ENCODE measurements at regions not wholly inside any gene's neighbourhood (a gene's known extent, or its start where the extent isn't known, plus 50 kb on each side); places are given as distances from the start of the nearest gene placed in this dataset.

- Histone ChIP-seq H3K4me1 (ENCODE audit: insufficient read depth) (no peaks in the 10 kb centered on the region), H3F3A (replicated peaks; ENCODE audit: low read depth) (no peaks in the 10 kb centered on the region), H3K4me3 (no peak overlapping the region), H3K27me3 (ENCODE audit: insufficient read depth) (0 out of 2 replicates have a peak, but pooled peaks cover 3% of the 10 kb centered on the region), H4K20me1 (replicated peaks; ENCODE audit: insufficient read depth) (no peaks in the 10 kb centered on the region), H3K27ac (ENCODE audit: low read depth) (no peak overlapping the region), H3K9me2 (ENCODE audit: insufficient read depth) (no peaks in the 10 kb centered on the region), H2AFZ (peak overlapping the region; percentile 83), H3K79me2 (replicated peaks; ENCODE audit: insufficient read depth) (no peaks in the 10 kb centered on the region), H3K4me2 (no peak overlapping the region), H3K36me3 (ENCODE audit: insufficient read depth) (no peaks in the 10 kb centered on the region)
- H3K9me3 Mint-ChIP-seq, result no peaks in the 10 kb centered on the region; the same call in 2 of the 3 replicates
- H3K4me3 Mint-ChIP-seq, result no peak overlapping the region
- peaks cover 2% of the 10 kb centered on the region for H3K27me3 Mint-ChIP-seq (ENCODE audit: insufficient read depth, low read depth, poor library complexity)
- H3K36me3 Mint-ChIP-seq (ENCODE audit: low read depth), result no peaks in the 10 kb centered on the region; the same call in 2 of the 3 replicates
- ATAC-seq (no peak), DNase-seq (ENCODE audit: low spot score) (no peak)
- TF ChIP-seq JUNB (IDR thresholded peaks at IDR 0.05; ENCODE audit: unreplicated experiment) (no peak), ETS1 (IDR thresholded peaks at IDR 0.05) (no peak), EZH2phosphoT487 (IDR thresholded peaks at IDR 0.05; ENCODE audit: unreplicated experiment) (no peak), CREB1 (CRISPR knock-in tag; IDR thresholded peaks at IDR 0.05; ENCODE audit: low read depth) (no peak), CTCF (conservative IDR thresholded peaks at IDR 0.05; ENCODE audit: low read depth in 2 of 2) (no peak), ZNF114 (CRISPR knock-in tag; IDR thresholded peaks at IDR 0.05) (no peak), STAT1 (IDR thresholded peaks at IDR 0.05; ENCODE audit: unreplicated experiment) (no peak), ZNF331 (CRISPR knock-in tag; IDR thresholded peaks at IDR 0.05; ENCODE audit: low read depth) (no peak), EZH2 (IDR thresholded peaks at IDR 0.05; ENCODE audit: low read depth, unreplicated experiment) (no peak), NANOG (IDR thresholded peaks at IDR 0.05; ENCODE audit: borderline replicate concordance) (no peak), POLR2AphosphoS5 (IDR thresholded peaks at IDR 0.05; ENCODE audit: low read depth) (no peak)
- TF ChIP-seq, protein P1, sequence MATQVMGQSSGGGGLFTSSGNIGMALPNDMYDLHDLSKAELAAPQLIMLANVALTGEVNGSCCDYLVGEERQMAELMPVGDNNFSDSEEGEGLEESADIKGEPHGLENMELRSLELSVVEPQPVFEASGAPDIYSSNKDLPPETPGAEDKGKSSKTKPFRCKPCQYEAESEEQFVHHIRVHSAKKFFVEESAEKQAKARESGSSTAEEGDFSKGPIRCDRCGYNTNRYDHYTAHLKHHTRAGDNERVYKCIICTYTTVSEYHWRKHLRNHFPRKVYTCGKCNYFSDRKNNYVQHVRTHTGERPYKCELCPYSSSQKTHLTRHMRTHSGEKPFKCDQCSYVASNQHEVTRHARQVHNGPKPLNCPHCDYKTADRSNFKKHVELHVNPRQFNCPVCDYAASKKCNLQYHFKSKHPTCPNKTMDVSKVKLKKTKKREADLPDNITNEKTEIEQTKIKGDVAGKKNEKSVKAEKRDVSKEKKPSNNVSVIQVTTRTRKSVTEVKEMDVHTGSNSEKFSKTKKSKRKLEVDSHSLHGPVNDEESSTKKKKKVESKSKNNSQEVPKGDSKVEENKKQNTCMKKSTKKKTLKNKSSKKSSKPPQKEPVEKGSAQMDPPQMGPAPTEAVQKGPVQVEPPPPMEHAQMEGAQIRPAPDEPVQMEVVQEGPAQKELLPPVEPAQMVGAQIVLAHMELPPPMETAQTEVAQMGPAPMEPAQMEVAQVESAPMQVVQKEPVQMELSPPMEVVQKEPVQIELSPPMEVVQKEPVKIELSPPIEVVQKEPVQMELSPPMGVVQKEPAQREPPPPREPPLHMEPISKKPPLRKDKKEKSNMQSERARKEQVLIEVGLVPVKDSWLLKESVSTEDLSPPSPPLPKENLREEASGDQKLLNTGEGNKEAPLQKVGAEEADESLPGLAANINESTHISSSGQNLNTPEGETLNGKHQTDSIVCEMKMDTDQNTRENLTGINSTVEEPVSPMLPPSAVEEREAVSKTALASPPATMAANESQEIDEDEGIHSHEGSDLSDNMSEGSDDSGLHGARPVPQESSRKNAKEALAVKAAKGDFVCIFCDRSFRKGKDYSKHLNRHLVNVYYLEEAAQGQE (IDR thresholded peaks at IDR 0.05; ENCODE audit: unreplicated experiment), result no peak
- TF ChIP-seq, protein P2, sequence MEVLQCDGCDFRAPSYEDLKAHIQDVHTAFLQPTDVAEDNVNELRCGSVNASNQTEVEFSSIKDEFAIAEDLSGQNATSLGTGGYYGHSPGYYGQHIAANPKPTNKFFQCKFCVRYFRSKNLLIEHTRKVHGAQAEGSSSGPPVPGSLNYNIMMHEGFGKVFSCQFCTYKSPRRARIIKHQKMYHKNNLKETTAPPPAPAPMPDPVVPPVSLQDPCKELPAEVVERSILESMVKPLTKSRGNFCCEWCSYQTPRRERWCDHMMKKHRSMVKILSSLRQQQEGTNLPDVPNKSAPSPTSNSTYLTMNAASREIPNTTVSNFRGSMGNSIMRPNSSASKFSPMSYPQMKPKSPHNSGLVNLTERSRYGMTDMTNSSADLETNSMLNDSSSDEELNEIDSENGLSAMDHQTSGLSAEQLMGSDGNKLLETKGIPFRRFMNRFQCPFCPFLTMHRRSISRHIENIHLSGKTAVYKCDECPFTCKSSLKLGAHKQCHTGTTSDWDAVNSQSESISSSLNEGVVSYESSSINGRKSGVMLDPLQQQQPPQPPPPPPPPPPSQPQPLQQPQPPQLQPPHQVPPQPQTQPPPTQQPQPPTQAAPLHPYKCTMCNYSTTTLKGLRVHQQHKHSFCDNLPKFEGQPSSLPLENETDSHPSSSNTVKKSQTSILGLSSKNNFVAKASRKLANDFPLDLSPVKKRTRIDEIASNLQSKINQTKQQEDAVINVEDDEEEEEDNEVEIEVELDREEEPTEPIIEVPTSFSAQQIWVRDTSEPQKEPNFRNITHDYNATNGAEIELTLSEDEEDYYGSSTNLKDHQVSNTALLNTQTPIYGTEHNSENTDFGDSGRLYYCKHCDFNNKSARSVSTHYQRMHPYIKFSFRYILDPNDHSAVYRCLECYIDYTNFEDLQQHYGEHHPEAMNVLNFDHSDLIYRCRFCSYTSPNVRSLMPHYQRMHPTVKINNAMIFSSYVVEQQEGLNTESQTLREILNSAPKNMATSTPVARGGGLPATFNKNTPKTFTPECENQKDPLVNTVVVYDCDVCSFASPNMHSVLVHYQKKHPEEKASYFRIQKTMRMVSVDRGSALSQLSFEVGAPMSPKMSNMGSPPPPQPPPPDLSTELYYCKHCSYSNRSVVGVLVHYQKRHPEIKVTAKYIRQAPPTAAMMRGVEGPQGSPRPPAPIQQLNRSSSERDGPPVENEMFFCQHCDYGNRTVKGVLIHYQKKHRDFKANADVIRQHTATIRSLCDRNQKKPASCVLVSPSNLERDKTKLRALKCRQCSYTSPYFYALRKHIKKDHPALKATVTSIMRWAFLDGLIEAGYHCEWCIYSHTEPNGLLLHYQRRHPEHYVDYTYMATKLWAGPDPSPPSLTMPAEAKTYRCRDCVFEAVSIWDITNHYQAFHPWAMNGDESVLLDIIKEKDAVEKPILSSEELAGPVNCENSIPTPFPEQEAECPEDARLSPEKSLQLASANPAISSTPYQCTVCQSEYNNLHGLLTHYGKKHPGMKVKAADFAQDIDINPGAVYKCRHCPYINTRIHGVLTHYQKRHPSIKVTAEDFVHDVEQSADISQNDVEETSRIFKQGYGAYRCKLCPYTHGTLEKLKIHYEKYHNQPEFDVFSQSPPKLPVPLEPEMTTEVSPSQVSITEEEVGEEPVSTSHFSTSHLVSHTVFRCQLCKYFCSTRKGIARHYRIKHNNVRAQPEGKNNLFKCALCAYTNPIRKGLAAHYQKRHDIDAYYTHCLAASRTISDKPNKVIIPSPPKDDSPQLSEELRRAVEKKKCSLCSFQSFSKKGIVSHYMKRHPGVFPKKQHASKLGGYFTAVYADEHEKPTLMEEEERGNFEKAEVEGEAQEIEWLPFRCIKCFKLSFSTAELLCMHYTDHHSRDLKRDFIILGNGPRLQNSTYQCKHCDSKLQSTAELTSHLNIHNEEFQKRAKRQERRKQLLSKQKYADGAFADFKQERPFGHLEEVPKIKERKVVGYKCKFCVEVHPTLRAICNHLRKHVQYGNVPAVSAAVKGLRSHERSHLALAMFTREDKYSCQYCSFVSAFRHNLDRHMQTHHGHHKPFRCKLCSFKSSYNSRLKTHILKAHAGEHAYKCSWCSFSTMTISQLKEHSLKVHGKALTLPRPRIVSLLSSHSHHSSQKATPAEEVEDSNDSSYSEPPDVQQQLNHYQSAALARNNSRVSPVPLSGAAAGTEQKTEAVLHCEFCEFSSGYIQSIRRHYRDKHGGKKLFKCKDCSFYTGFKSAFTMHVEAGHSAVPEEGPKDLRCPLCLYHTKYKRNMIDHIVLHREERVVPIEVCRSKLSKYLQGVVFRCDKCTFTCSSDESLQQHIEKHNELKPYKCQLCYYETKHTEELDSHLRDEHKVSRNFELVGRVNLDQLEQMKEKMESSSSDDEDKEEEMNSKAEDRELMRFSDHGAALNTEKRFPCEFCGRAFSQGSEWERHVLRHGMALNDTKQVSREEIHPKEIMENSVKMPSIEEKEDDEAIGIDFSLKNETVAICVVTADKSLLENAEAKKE (CRISPR knock-in tag; IDR thresholded peaks at IDR 0.05), result no peak
- H3K4me1 Mint-ChIP-seq, result no peaks in the 10 kb centered on the region; the same call in 2 of the 3 replicates
- no peak overlapping the region for H3K27ac Mint-ChIP-seq
Observed at GRCh38 chr6:170022291-170022722, 268.6 kb downstream of the DLL1 start.

All from GM23338 (cell line).